GF-D8 (cell line): ENCODE measurements at regions not wholly inside any gene's neighbourhood (a gene's known extent, or its start where the extent isn't known, plus 50 kb on each side); places are given as distances from the start of the nearest gene placed in this dataset.

ENCODE experiments used
- DNase-seq: peaks from one replicate; lab custom pipeline; 2025; lab: John Stamatoyannopoulos, UW

DNA sequence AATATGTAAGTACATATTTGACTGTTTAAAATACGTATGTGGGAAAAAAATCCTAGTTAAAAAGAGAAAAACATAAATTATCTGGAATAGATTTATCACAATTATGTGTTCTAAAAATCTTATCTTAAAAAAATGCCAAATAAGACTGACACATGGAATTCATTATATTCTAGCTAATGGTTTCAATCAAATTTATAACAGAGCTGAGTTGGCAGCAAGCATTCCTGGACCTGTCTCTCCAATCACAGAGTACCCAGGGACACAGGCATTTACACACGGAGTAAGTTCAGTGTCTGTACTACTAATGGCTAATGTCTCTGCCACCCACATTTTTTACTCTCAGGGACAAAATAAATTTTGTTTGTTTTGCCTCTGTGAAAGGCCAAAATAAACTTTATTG is 122.3 kb downstream of the RPS12 start:
- DNase-seq: no peak

- DNase-seq: no peak
These were observed 123.1 kb downstream of the RPS12 start for GRCh38 chr6:132937466-132937906.

DNA sequence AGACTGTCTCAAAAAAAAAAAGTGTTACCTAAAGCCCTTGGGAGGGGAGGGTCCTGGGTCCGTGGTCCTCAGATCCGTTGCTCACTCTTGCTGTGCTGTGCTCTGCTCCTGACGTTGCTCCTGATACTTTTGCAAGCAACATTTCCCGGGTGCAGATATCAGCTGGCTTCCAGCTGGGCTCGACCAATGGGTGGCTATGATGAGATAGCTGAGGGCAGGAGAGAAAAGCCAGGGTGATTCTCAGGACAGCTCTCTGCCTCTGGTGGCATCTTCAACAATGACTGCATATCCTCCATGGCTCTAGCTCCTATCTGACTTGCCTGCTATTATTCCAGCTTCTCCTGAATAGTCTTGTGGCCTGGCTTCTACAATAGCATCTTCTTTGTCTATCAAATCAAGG is 134.5 kb downstream of the RPS12 start:
- no peak for DNase-seq

GRCh38 chr6:132950566-132950965 is 136.2 kb downstream of the RPS12 start:
- no peak for DNase-seq

DNA sequence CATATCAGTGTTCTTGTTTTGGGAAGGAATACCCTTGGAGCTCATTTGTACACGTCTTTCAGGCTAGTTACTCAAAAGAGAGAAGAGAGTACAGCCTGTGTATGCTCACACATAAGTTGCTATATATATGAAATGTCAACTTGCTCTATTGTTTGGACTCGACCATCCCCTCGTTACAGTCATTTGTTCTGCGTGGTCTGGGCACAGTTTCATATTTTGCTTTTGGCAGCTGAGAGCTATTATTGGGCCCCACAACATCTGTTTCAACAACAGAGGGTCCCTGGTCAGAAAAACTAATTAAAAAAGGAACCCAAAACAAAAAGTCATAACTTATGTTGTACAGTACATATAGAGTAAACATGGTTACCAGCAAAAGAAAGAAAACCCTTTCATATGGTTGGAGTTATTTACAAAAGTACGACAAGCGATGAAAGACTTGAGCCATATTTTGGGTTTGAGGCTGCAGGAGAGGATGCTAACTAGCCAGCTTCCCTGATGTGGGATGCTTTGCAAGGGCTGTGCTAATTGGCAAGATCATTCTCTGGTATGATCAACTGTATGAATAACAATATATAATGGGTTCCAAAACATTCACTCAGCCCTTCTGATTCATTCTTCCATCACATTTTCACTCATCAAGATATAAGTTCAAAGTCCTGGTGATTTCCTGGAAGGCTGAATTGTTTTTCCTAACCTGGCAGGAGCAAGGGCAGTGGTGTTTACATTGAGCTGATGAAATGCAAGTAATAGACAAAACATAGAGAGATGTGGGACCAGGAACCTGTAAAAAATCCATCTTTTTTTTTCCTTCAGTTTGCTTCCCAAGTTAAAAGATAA is 137.9 kb downstream of the RPS12 start:
- no peak for DNase-seq

DNA sequence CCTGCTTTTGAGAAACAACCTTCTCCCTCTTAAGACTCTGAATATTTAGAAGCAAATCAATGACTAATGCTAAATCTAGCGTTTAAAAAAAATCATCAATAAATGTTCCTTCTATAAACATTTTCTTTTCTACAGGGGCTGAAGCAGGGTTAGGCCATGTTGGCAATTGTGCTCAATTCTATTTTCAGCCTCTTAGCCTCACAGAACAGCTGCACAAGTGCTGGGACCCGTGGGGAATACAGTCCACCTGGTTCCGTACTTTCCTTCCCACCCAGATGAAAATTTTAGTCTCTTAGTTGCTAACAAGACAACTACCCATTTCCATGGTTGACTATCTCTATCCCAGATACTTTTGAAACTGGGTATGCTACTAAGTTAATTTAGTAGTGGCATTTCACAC is 138.6 kb downstream of the RPS12 start:
- no peak for DNase-seq

- no peak for DNase-seq
These were observed 139.9 kb downstream of the RPS12 start for GRCh38 chr6:132954222-132954621.

GRCh38 chr6:132954936-132955335 is 140.6 kb downstream of the RPS12 start:
- no peak for DNase-seq

GRCh38 chr6:132959639-132960326 is 145.4 kb downstream of the RPS12 start:
- no peak for DNase-seq

GRCh38 chr6:132960720-132961119 is 146.4 kb downstream of the RPS12 start:
- DNase-seq: no peak

- DNase-seq: no peak
These were observed 146.8 kb downstream of the RPS12 start for GRCh38 chr6:132961122-132961521.

- DNase-seq: no peak
These were observed 147.2 kb downstream of the RPS12 start for GRCh38 chr6:132961610-132962009.

DNA sequence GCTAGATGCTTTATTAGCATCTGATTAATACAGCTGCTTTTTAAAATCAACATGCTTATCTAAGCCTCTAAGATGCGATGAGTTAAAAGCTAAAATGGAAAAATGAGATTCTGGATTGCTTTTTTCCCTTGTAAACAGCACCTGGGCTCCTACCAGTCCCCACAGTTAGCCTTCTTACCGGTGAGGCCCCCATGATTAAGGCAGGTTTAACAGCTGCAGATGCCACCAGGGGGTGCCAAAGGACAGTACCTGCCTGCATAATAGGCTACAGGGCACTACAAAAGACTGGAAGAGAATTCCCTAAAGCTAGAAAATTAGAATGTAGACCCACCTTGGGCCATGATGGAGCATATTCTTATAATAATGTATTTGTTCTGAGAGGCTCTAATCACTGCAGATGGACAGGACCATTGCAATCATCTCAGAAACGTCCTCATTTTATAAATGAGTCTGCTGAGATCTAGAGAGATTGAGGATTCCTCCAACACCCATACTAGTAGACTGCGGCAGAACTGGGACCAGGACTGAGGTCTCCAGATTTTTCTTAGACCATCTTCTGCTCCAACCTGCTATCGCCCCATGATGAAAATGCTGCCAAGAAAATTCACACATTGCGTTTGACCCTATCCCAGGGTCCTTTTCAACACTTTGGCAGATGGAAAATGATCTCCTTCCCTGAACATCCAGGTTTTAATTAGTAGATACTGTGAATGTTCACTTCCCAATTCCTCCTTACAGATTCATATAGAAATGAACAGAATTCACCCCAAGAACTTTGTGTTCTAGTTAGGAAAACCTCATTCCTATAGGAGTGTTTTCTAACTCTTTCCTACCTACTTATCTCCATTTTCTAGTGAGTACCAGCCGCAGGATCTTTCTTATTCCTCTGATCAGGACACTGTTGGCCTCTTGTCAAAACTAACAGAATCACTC is 148.8 kb downstream of the RPS12 start:
- DNase-seq: no peak

DNA sequence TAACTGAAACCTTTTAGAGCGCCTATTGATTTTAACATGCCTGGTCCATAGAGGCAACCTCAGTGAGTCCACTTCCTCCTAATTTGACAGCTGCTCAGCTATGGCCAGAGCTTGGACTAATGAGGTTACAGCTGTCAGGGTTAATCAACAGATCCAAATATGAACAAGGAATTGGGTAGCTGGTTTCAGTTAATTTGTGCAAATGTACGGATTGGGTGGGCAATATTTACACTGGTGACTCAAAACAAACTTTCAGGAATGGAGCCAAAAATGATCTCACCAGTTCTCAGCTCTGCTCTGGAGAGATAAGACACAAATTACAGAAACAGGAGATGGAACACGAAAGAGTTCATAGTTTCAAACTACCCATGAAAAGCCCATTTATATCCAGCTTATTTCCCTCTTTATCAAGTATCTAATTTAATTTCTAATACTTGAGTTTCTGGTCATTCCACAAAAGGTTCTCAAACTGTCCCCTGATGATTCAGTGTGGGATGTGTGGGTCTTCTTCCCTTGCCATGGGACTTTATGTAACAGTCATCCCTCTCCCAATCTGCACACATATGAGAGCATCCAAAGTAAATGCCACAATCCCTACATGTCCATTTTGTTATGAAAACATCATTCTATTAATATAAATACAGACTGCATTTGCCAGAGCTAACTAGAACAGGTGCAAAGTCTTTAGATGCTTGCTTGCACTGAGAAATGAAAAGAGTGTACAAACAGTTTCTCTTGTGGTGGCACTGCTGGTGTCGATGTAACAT is 149.9 kb downstream of the RPS12 start:
- no peak for DNase-seq

- DNase-seq: no peak
These were observed 150.6 kb downstream of the RPS12 start for GRCh38 chr6:132964868-132965382.

GRCh38 chr6:132967871-132968270 is 153.5 kb downstream of the RPS12 start:
- no peak for DNase-seq

DNA sequence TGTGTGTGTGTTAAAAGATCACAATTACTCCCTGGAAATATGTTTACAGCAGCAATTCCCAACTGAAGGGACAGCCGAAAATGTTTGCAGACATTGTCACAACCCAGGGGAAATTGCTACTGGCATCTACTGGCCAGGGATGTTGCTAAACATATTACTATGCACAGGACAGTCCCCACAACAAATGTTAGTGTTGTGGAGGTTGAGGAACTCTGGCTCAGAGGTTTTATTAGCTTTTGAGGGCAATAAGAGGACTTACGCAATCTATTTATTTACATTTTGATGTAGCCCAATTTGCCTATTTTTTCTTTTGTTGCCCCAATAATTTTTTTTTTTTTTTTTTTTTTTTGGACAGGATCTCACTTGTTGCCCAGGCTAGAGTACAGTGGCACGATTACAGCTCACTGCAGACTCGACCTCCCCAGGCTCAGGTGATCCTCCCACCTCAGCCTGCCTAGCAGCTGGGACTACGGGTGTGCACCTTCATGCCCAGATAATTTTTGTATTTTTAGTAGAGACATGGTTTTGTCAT is 154.1 kb downstream of the RPS12 start:
- DNase-seq: no peak

DNA sequence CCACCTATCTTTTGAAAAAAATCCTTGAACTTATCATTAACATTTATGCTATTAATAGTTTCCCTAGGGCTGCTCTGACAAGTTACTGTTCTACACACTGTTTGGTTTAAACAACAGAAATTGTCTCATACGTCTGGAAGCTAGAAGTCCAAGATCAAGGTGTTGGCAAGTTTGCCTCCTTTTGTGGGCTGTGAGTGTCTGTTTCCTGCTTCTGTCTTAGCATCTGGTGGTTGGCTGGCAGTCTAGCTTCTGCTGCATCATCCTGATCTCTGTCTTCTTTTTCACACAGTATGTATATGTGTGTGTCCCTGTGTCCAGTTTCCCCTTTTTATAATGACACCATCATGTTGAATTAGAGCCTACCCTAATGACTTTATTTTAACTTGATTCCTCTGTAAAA is 154.8 kb downstream of the RPS12 start:
- no peak for DNase-seq

- DNase-seq: no peak
These were observed 157.3 kb downstream of the RPS12 start for GRCh38 chr6:132971676-132972075.

- no peak for DNase-seq
These were observed 157.9 kb downstream of the RPS12 start for GRCh38 chr6:132972254-132972653.

DNA sequence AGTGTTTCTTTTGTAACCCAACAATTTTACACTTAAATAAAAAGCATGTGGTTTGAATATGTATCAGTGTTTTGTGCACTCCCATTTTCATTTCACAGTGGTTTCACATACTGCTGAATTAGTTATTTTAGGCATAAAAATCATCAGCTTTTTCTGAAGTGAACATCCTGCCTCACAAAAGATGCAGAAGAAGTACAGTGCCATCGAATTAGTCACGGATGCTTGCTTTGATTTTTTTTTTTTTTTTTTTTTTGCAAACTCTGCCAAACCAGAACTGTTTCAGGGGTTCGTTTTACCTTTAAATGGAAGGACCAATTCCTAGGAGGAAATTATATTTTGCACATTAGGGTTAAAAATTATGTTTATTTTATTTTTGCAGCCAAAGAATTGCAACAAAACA is 158.6 kb downstream of the RPS12 start:
- DNase-seq: no peak
